Hepatocyte (in vitro differentiated cells): ENCODE measurements at regions not wholly inside any gene's neighbourhood (a gene's known extent, or its start where the extent isn't known, plus 50 kb on each side); places are given as distances from the start of the nearest gene placed in this dataset.

ENCODE experiments used
- DNase-seq: peaks from one replicate; pipeline ENCODE4 v3.0.0-alpha.2; 2016; ENCODE audit warnings: low spot score
- H2AFZ ChIP-seq: fragments of 200-600 bp; sonication (generic); 2 replicates; pipeline ENCODE4 v1.6.0; 2016; ENCODE audit warnings: antibody characterized with exemption, mild to moderate bottlenecking
- H3K27ac ChIP-seq: fragments of 200-600 bp; sonication (generic); 2 replicates; pipeline ENCODE4 v1.5.1; 2016; ENCODE audit warnings: mild to moderate bottlenecking
- H3K27me3 ChIP-seq: fragments of 200-600 bp; sonication (generic); 2 replicates; pipeline ENCODE4 v1.6.1; 2016
- H3K36me3 ChIP-seq: fragments of 200-600 bp; sonication (generic); replicated peaks from 2 replicates; pipeline ENCODE4 v1.5.1; 2016; ENCODE audit warnings: low read depth; ENCODE audit not compliant: insufficient read depth
- H3K4me1 ChIP-seq: fragments of 200-600 bp; sonication (generic); 2 replicates; pipeline ENCODE4 v1.5.1; 2016; ENCODE audit warnings: mild to moderate bottlenecking, moderate library complexity; ENCODE audit not compliant: insufficient read depth
- H3K4me2 ChIP-seq: fragments of 200-600 bp; sonication (generic); 2 replicates; pipeline ENCODE4 v1.6.0; 2016
- H3K4me3 ChIP-seq: fragments of 200-600 bp; sonication (generic); 2 replicates; pipeline ENCODE4 v1.5.1; 2016; ENCODE audit warnings: mild to moderate bottlenecking
- H3K79me2 ChIP-seq: fragments of 200-600 bp; sonication (generic); 2 replicates; pipeline ENCODE4 v1.6.0; 2017; ENCODE audit warnings: mild to moderate bottlenecking
- H3K9me2 ChIP-seq: fragments of 200-600 bp; sonication (generic); replicated peaks from 2 replicates; pipeline ENCODE4 v1.6.0; 2017; ENCODE audit warnings: mild to moderate bottlenecking; ENCODE audit not compliant: insufficient read depth
- H3K9me3 ChIP-seq: fragments of 200-600 bp; sonication (generic); 2 replicates; pipeline ENCODE4 v1.5.1; 2016; ENCODE audit warnings: low read depth, mild to moderate bottlenecking
- H4K20me1 ChIP-seq: fragments of 200-600 bp; sonication (generic); 2 replicates; pipeline ENCODE4 v1.6.0; 2016; ENCODE audit warnings: mild to moderate bottlenecking; ENCODE audit not compliant: insufficient read depth, poor library complexity, severe bottlenecking
- EZH2 ChIP-seq: fragments of 200-600 bp; sonication (generic); IDR thresholded peaks from 2 replicates; pipeline ENCODE4 v1.6.1; 2016; ENCODE audit warnings: antibody characterized with exemption, mild to moderate bottlenecking, borderline replicate concordance
- EZH2phosphoT487 ChIP-seq: fragments of 200-600 bp; sonication (generic); IDR thresholded peaks from one replicate; pipeline ENCODE4 v1.6.1; 2018; ENCODE audit warnings: antibody characterized with exemption, mild to moderate bottlenecking, low read depth, moderate library complexity; ENCODE audit not compliant: unreplicated experiment, severe bottlenecking
- WGBS: methylation state at CpG from one replicate; pipeline ENCODE4 v1.1.6; 2016; ENCODE audit warnings: low lambda C conversion rate; ENCODE audit errors: missing lambda C conversion rate; 5-methylcytosine and 5-hydroxymethylcytosine counted together
- TF ChIP-seq, protein P1 (sequence below): fragments of 200-600 bp; sonication (generic); IDR thresholded peaks from 2 replicates; pipeline ENCODE4 v1.5.1; 2016; ENCODE audit warnings: antibody characterized with exemption, mild to moderate bottlenecking; ENCODE audit not compliant: poor library complexity

DNA sequence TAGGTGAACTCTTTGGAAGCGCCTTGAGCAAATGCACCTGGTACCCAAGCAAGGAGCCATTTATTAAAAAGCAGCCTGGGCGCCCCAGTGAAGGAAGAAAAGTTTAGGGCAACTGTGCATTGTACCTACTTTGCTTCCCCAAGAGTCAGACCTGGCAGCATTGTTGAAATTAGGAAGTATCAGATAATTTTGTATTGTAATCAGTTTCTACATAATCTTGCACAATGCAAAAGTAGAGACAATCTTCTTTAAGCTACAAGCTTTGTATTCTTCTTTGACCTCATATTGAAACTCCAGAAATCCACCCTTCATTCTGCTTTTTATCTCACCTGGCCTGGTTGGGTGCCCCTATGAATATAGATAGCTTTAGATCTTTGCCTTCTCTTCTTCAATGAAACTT lies 490.8 kb downstream of the RASEF start:
- DNase-seq: no peak
- Histone ChIP-seq H3K9me2 (no peaks in the 10 kb centered on the region), H3K4me1 (no peaks in the 10 kb centered on the region), H3K79me2 (no peaks in the 10 kb centered on the region), H3K27ac (no peak overlapping the region), H4K20me1 (no peaks in the 10 kb centered on the region), H3K9me3 (no peaks in the 10 kb centered on the region), H3K36me3 (no peaks in the 10 kb centered on the region), H2AFZ (no peak overlapping the region), H3K4me3 (no peak overlapping the region), H3K4me2 (no peak overlapping the region), H3K27me3 (no peaks in the 10 kb centered on the region)
- TF ChIP-seq, protein P1, sequence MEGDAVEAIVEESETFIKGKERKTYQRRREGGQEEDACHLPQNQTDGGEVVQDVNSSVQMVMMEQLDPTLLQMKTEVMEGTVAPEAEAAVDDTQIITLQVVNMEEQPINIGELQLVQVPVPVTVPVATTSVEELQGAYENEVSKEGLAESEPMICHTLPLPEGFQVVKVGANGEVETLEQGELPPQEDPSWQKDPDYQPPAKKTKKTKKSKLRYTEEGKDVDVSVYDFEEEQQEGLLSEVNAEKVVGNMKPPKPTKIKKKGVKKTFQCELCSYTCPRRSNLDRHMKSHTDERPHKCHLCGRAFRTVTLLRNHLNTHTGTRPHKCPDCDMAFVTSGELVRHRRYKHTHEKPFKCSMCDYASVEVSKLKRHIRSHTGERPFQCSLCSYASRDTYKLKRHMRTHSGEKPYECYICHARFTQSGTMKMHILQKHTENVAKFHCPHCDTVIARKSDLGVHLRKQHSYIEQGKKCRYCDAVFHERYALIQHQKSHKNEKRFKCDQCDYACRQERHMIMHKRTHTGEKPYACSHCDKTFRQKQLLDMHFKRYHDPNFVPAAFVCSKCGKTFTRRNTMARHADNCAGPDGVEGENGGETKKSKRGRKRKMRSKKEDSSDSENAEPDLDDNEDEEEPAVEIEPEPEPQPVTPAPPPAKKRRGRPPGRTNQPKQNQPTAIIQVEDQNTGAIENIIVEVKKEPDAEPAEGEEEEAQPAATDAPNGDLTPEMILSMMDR: no peak
- TF ChIP-seq EZH2phosphoT487 (no peak), EZH2 (no peak)
- 86% methylated on average over 2 of the region's 2 CpGs for WGBS

DNA sequence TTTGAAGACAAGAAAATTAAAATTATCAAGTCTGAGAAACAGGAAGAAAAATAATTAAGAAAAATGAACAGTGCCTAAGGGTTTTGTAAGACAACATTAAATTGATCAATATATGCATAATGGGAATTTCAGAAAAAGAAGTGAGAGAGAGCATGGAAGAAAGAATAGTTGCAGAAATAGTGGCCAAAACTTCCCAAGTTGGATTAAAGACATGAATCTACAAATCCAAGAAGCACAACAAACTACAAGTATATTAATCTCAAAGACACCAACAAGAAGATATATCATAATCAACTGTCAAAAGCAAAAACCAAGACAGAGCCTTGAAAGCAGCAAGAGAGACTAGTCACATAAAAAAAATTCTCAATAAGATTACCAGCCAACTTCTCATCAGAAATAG lies 488.0 kb downstream of the RASEF start:
- Histone ChIP-seq H2AFZ (no peak overlapping the region), H3K36me3 (no peaks in the 10 kb centered on the region), H3K4me2 (no peak overlapping the region), H3K27me3 (no peaks in the 10 kb centered on the region), H3K4me3 (no peak overlapping the region), H4K20me1 (no peaks in the 10 kb centered on the region), H3K27ac (no peak overlapping the region), H3K9me2 (no peaks in the 10 kb centered on the region), H3K9me3 (no peaks in the 10 kb centered on the region), H3K4me1 (no peaks in the 10 kb centered on the region), H3K79me2 (no peaks in the 10 kb centered on the region)
- DNase-seq: no peak
- no peak for TF ChIP-seq EZH2phosphoT487
- no peak for TF ChIP-seq EZH2
- TF ChIP-seq, protein P1: no peak

DNA sequence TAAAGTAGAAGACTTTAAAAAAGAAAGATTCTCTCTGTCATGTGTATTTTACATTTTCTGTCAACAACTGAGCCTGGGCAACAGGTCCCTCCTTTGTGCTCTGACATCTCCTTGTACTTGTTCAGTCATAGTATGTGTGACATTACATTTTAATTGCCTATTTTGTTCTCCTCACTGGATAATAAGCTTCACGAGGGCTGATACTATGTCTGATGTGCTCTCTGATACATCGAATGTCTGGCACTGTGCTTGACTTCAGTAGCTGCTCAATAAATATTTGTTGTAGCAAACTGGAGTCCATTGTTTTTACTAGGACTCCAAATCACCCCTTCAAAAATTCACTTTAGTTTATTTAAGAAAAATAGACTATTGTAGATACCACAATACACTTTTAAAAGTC lies 482.0 kb downstream of the RASEF start:
- H2AFZ ChIP-seq: no peak overlapping the region
- no peaks in the 10 kb centered on the region for H3K79me2 ChIP-seq
- WGBS: 73% methylated on average over 2 of the region's 2 CpGs
- no peak for DNase-seq
- peak overlapping the region; percentile 32 for H3K27ac ChIP-seq
- TF ChIP-seq EZH2 (no peak), EZH2phosphoT487 (no peak)
- TF ChIP-seq, protein P1: no peak
- no peak overlapping the region for H3K4me3 ChIP-seq
- no peaks in the 10 kb centered on the region for H3K36me3 ChIP-seq
- no peaks in the 10 kb centered on the region for H4K20me1 ChIP-seq
- no peaks in the 10 kb centered on the region for H3K4me1 ChIP-seq
- H3K27me3 ChIP-seq: no peaks in the 10 kb centered on the region
- H3K9me3 ChIP-seq: no peaks in the 10 kb centered on the region
- no peak overlapping the region for H3K4me2 ChIP-seq
- no peaks in the 10 kb centered on the region for H3K9me2 ChIP-seq

GRCh38 chr9:82581516-82581915 lies 481.4 kb downstream of the RASEF start:
- Histone ChIP-seq H3K4me2 (no peak overlapping the region), H4K20me1 (no peaks in the 10 kb centered on the region), H3K27me3 (no peaks in the 10 kb centered on the region), H3K27ac (peak overlapping the region; percentile 32), H2AFZ (no peak overlapping the region), H3K4me3 (no peak overlapping the region), H3K9me2 (no peaks in the 10 kb centered on the region), H3K36me3 (no peaks in the 10 kb centered on the region), H3K79me2 (no peaks in the 10 kb centered on the region), H3K4me1 (peaks cover 2% of the 10 kb centered on the region), H3K9me3 (no peaks in the 10 kb centered on the region)
- DNase-seq: no peak
- WGBS: 100% methylated on average over 1 of the region's 1 CpG
- TF ChIP-seq EZH2 (no peak), EZH2phosphoT487 (no peak)
- TF ChIP-seq, protein P1: no peak
